ENCODE measurements at regions not wholly inside any gene's neighbourhood (a gene's known extent, or its start where the extent isn't known, plus 50 kb on each side); places are given as distances from the start of the nearest gene placed in this dataset.

GRCh38 chrX:3176439-3176820 is 135.2 kb downstream of the ARSF start:
- H4K8ac ChIP-seq (replicated peaks; ENCODE audit: insufficient read length, low read depth, low read length), result no peak overlapping the region
- no peak overlapping the region for H2BK120ac ChIP-seq (ENCODE audit: low read depth, low read length, poor library complexity, severe bottlenecking)
- peaks cover 3% of the 10 kb centered on the region; the same call in 1 of the 2 replicates for H3K4me1 ChIP-seq (ENCODE audit: insufficient read depth, low read length)
- no peak overlapping the region for H2AFZ ChIP-seq (ENCODE audit: low read length)
- H3K56ac ChIP-seq (ENCODE audit: insufficient read length, low read depth, low read length), result no peak overlapping the region
- no peak overlapping the region for H2BK5ac ChIP-seq (ENCODE audit: insufficient read length, low read length)
- no peak overlapping the region for H3K4ac ChIP-seq (ENCODE audit: low read depth, low read length)
- Mint-ChIP-seq H3K4me1 (peaks cover 22 to 25% of the 10 kb centered on the region in 2 experiments), H3K27ac (no peak overlapping the region), H3K4me3 (no peak overlapping the region), H3K36me3 (ENCODE audit: insufficient read depth in 1 of 3, low read depth in 3 of 3) (no peaks in the 10 kb centered on the region), H3K27me3 (ENCODE audit: low read depth) (no peaks in the 10 kb centered on the region; the same call in 1 of the 2 replicates), H3K9me3 (no peaks in the 10 kb centered on the region)
- H3K18ac ChIP-seq (ENCODE audit: insufficient read length, low read depth, low read length), result no peak overlapping the region
- no peak overlapping the region for H3T11ph ChIP-seq (ENCODE audit: low read length)
- no peak for TF ChIP-seq CTCF (conservative IDR thresholded peaks at IDR 0.05)
- no peaks in the 10 kb centered on the region for H3K79me2 ChIP-seq (ENCODE audit: insufficient read depth, low read length)
- no peak overlapping the region for H3K23ac ChIP-seq (ENCODE audit: insufficient read length, low read depth, low read length)
- no peak overlapping the region for H2AK5ac ChIP-seq (ENCODE audit: insufficient read length, low read length)
- H2BK15ac ChIP-seq (ENCODE audit: low read depth, low read length), result no peak overlapping the region
- no peak overlapping the region for H4K91ac ChIP-seq (ENCODE audit: insufficient read length, low read depth, low read length)
- no peak overlapping the region for H2BK20ac ChIP-seq (ENCODE audit: low read depth, low read length, poor library complexity, severe bottlenecking)
- H4K20me1 ChIP-seq (ENCODE audit: control insufficient read depth, insufficient read depth, insufficient read length), result no peaks in the 10 kb centered on the region
- no CpG with 5 or more reads among the region's 5 CpGs for WGBS (ENCODE audit: extremely low coverage, insufficient read length, low lambda C conversion rate)
- H3K4me2 ChIP-seq (ENCODE audit: insufficient read depth, insufficient read length, low read length), result no peak overlapping the region
- H3K27me3 ChIP-seq (ENCODE audit: insufficient read depth, low read length), result no peaks in the 10 kb centered on the region
- no peak overlapping the region for H4K5ac ChIP-seq (ENCODE audit: insufficient read length, low read depth, low read length)
- H2BK12ac ChIP-seq (ENCODE audit: insufficient read length, low read depth, low read length), result no peak overlapping the region
- DNase-seq, result no peak
- no peak overlapping the region for H3K14ac ChIP-seq (ENCODE audit: insufficient read depth, low read length)
- no peak overlapping the region for H3K27ac ChIP-seq (ENCODE audit: insufficient read length, low read depth, low read length)
- no peaks in the 10 kb centered on the region for H3K9me3 ChIP-seq (ENCODE audit: control insufficient read depth, low read depth, low read length)
- H3K23me2 ChIP-seq (ENCODE audit: insufficient read length, low read depth, low read length, poor library complexity, severe bottlenecking), result no peaks in the 10 kb centered on the region
- H3K79me1 ChIP-seq (ENCODE audit: insufficient read depth, low read depth, low read length, poor library complexity, severe bottlenecking), result no peaks in the 10 kb centered on the region
- H3K9ac ChIP-seq (ENCODE audit: extremely low read depth, insufficient read length, low read length), result no peak overlapping the region
